ENCODE measurements at regions not wholly inside any gene's neighbourhood (a gene's known extent, or its start where the extent isn't known, plus 50 kb on each side); places are given as distances from the start of the nearest gene placed in this dataset.

DNA sequence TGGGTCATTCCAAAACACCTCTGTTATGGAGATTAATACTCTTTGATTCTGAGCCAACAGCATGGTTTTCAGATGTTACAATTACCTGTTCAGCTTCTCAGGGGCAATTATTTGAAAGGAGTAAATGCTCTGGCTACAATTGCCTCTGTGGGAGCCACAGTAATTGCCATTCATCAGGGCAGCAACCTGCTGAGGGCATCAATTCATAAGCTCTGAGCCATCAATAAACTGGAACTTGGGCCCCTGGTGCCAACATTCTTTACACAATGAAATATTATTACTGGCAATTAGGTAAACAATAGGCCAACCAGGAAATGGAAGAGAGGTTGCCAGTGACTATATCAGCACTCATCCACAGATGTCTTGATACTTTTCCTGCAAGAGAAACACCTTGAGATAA lies 660.8 kb downstream of the MECOM start:
- TF ChIP-seq EZH2 (IDR thresholded peaks at IDR 0.05; ENCODE audit: low read depth, unreplicated experiment) (no peak), CTCF (conservative IDR thresholded peaks at IDR 0.05; ENCODE audit: low read depth in 2 of 2) (no peak)

All from GM23338 (cell line).